ENCODE measurements at regions not wholly inside any gene's neighbourhood (a gene's known extent, or its start where the extent isn't known, plus 50 kb on each side); places are given as distances from the start of the nearest gene placed in this dataset.

DNA sequence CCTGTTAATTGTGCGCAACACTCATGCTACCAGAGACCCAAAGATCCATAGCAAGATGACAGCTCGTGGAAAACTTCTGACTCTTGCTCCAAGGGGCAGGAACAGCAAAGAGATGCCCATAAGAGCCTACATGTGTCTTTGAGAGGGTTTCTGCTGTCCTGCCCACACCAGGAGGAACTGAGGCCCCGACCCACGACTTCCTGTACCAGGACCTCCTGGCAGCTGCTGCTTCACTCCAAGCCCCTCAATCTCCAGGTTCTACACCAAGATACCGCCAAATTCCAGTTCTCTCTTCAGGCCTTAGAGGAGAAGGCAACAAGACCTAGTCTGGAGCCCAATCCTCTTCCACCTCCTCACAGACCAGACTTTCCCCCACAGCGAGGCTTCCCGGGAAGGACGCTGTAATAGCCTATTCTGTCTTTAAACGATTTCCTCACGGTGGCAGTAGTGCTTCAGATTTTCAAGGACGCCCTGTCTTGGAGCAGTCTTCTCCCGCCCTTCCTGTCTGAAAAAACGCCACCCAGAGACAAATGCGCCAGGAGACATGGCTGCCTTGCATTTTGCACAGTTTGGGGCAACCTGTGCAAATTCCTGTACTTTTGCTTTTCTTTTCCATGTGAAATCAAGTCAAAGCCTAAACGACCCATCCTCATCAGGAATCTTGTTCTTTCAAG lies 230.2 kb upstream of the STK26 start:
- H3K27ac ChIP-seq: no peak overlapping the region
- intact Hi-C loops (cut with DNase I; ENCODE audit: low total_unique reads): no loop called here
- H3K4me1 ChIP-seq: no peaks in the 10 kb centered on the region
- TF ChIP-seq, protein P1, sequence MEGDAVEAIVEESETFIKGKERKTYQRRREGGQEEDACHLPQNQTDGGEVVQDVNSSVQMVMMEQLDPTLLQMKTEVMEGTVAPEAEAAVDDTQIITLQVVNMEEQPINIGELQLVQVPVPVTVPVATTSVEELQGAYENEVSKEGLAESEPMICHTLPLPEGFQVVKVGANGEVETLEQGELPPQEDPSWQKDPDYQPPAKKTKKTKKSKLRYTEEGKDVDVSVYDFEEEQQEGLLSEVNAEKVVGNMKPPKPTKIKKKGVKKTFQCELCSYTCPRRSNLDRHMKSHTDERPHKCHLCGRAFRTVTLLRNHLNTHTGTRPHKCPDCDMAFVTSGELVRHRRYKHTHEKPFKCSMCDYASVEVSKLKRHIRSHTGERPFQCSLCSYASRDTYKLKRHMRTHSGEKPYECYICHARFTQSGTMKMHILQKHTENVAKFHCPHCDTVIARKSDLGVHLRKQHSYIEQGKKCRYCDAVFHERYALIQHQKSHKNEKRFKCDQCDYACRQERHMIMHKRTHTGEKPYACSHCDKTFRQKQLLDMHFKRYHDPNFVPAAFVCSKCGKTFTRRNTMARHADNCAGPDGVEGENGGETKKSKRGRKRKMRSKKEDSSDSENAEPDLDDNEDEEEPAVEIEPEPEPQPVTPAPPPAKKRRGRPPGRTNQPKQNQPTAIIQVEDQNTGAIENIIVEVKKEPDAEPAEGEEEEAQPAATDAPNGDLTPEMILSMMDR (IDR thresholded peaks at IDR 0.05): no peak
- TF ChIP-seq POLR2A (IDR thresholded peaks at IDR 0.05): no peak
- H3K4me3 ChIP-seq: no peak overlapping the region
- no peaks in the 10 kb centered on the region for H3K9me3 ChIP-seq
- no peaks in the 10 kb centered on the region for H3K27me3 ChIP-seq
- 73 to 82% methylated on average over 8 to 15 of the region's 15 CpGs for WGBS, 2 donors
- no peaks in the 10 kb centered on the region for H3K36me3 ChIP-seq (ENCODE audit: low read depth, missing control alignments)
- DNase-seq: no peak

DNA sequence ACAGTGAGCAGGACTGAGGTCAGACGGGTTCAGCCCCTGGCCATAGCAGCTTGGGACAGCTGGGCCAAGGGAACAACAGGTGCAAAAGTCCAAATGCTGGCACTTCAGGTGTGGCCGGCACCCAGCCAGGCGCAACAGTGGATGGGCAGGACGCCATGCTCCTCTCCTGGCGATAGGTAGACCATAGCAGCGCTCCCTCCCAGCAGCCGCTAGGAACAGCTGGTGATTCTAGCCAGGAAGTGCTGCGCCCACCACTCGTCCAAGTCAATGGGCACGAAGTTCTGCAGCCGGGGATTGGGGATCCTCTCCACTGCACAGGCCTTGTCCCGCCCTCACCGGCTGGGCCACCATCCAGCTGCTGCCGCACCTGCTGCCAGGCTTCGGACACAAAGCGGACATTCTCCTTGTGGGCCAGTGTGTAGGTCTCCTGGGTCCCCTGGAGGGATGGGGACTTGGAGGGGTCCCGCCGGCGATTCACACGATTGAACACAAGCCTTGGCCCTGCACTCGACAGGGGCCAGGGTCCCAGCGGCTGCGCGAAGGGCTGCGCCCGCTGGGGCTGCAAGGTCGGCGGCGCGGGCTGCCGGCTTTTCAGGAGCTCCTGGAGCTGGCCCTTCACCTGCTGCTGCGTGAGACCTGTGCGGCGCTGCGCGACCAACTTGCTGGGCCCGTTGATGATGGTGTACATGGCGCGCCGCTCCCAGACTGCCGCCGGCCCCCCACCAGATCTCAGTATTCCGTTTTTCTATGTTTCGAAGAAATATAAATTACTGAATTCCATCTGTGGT lies 227.5 kb upstream of the STK26 start:
- WGBS, 2 donors: 50 to 82% methylated on average over 2 to 36 of the region's 44 CpGs

DNA sequence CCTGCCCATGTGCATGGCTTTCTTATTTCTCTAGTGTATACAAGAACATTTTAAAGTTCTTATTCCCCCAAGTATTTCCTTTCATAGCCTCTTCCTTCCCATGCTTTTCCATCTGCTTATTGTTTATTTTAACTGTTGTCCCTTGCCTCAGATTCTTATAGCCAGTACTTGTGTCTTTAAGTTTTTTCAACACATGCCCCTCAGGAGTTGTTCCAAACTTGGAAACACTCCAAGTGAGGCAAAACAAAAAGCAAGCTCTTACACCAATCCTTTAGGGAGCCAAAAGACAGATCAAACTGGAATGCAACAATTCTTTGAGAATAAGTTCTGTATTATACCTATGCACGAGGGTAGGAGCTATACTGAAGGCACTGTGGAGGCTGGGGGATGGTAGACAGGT lies 222.0 kb upstream of the STK26 start:
- no peak for DNase-seq
- no peaks in the 10 kb centered on the region for H3K27me3 ChIP-seq
- 54 to 71% methylated on average over 1 of the region's 1 CpG for WGBS, 2 donors

More for the DNA sequence above, 227.5 kb upstream of the STK26 start:
- H3K36me3 ChIP-seq (ENCODE audit: low read depth, missing control alignments): no peaks in the 10 kb centered on the region
- intact Hi-C loops (cut with DNase I; ENCODE audit: low total_unique reads): no loop called here
- no peak for DNase-seq
- no peaks in the 10 kb centered on the region for H3K4me1 ChIP-seq
- no peaks in the 10 kb centered on the region for H3K9me3 ChIP-seq
- TF ChIP-seq, protein P1 (IDR thresholded peaks at IDR 0.05): no peak
- no peak for TF ChIP-seq POLR2A (IDR thresholded peaks at IDR 0.05)
- no peak overlapping the region for H3K27ac ChIP-seq
- H3K4me3 ChIP-seq: no peak overlapping the region
- H3K27me3 ChIP-seq: no peaks in the 10 kb centered on the region

DNA sequence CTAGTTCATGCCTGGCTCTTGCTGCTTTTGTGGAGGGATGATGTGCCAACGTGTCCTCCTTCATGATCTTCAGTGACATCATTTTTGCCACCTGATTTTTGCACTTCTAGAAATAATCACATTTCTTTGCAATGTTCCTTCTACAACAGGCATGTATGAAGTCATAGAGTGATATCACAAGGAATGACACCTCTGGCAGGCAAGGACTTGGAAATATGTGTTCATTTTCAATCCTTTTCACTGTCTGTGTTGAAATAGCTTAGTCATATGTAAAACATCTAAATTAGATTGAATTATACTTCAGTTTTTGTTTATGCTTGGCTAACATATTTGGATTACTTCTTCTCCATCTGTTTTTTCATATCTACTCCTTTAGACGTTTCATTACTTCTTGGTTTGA lies 221.2 kb upstream of the STK26 start:
- TF ChIP-seq POLR2A (IDR thresholded peaks at IDR 0.05): no peak
- TF ChIP-seq, protein P1 (IDR thresholded peaks at IDR 0.05): no peak
- DNase-seq: no peak
- Histone ChIP-seq H3K36me3 (ENCODE audit: low read depth, missing control alignments) (no peaks in the 10 kb centered on the region), H3K27me3 (no peaks in the 10 kb centered on the region), H3K9me3 (no peaks in the 10 kb centered on the region), H3K27ac (no peak overlapping the region), H3K4me3 (no peak overlapping the region), H3K4me1 (no peaks in the 10 kb centered on the region)
- intact Hi-C loops (cut with DNase I; ENCODE audit: low total_unique reads): no loop called here
- 41 to 67% methylated on average over 2 of the region's 2 CpGs for WGBS, 2 donors

More for the DNA sequence above, 222.0 kb upstream of the STK26 start:
- no peaks in the 10 kb centered on the region for H3K4me1 ChIP-seq
- TF ChIP-seq, protein P1 (IDR thresholded peaks at IDR 0.05): no peak
- TF ChIP-seq POLR2A (IDR thresholded peaks at IDR 0.05): no peak
- H3K4me3 ChIP-seq: no peak overlapping the region
- H3K36me3 ChIP-seq (ENCODE audit: low read depth, missing control alignments): no peaks in the 10 kb centered on the region
- intact Hi-C loops (cut with DNase I; ENCODE audit: low total_unique reads): no loop called here
- no peaks in the 10 kb centered on the region for H3K9me3 ChIP-seq
- no peak overlapping the region for H3K27ac ChIP-seq
